Smooth muscle cell (in vitro differentiated cells): ENCODE measurements at regions not wholly inside any gene's neighbourhood (a gene's known extent, or its start where the extent isn't known, plus 50 kb on each side); places are given as distances from the start of the nearest gene placed in this dataset.

ENCODE experiments used
- DNase-seq: peaks from one replicate; lab custom pipeline; 2025; ENCODE audit not compliant: unreplicated experiment; lab: John Stamatoyannopoulos, UW
- H2AFZ ChIP-seq: fragments of 200-600 bp; sonication (generic); 2 replicates; pipeline ENCODE4 v1.6.0; 2016; ENCODE audit warnings: antibody characterized with exemption, low read depth, mild to moderate bottlenecking
- H3F3A ChIP-seq: fragments of 200-600 bp; sonication (generic); 2 replicates; pipeline ENCODE4 v1.6.0; 2017; ENCODE audit warnings: antibody characterized with exemption, low read depth
- H3K27ac ChIP-seq: fragments of 200-600 bp; sonication (generic); 2 replicates; pipeline ENCODE4 v1.5.1; 2016; ENCODE audit warnings: low read depth, mild to moderate bottlenecking
- H3K27me3 ChIP-seq: fragments of 200-600 bp; sonication (generic); 2 replicates; pipeline ENCODE4 v1.6.1; 2016; ENCODE audit warnings: low read depth, mild to moderate bottlenecking
- H3K36me3 ChIP-seq: fragments of 200-600 bp; sonication (generic); 2 replicates; pipeline ENCODE4 v1.5.1; 2016; ENCODE audit warnings: low read depth
- H3K4me1 ChIP-seq: fragments of 200-600 bp; sonication (generic); 2 replicates; pipeline ENCODE4 v1.5.1; 2016; ENCODE audit warnings: low read depth
- H3K4me2 ChIP-seq: fragments of 200-600 bp; sonication (generic); 2 replicates; pipeline ENCODE4 v1.6.0; 2016; ENCODE audit warnings: mild to moderate bottlenecking
- H3K4me3 ChIP-seq: fragments of 200-600 bp; sonication (generic); 2 replicates; pipeline ENCODE4 v1.5.1; 2016; ENCODE audit warnings: mild to moderate bottlenecking
- H3K79me2 ChIP-seq: fragments of 200-600 bp; sonication (generic); 2 replicates; pipeline ENCODE4 v1.6.0; 2016; ENCODE audit warnings: low read depth, mild to moderate bottlenecking
- H3K9ac ChIP-seq: fragments of 200-600 bp; sonication (generic); 2 replicates; pipeline ENCODE4 v1.6.0; 2016; ENCODE audit warnings: low read depth
- H3K9me3 ChIP-seq: fragments of 200-600 bp; sonication (generic); replicated peaks from 2 replicates; pipeline ENCODE4 v1.5.1; 2016; ENCODE audit warnings: low read depth
- H4K20me1 ChIP-seq: fragments of 200-600 bp; sonication (generic); 2 replicates; pipeline ENCODE4 v1.6.0; 2016; ENCODE audit warnings: low read depth
- WGBS: methylation state at CpG from one replicate; pipeline ENCODE4 v1.1.7; 2016; ENCODE audit warnings: low lambda C conversion rate; 5-methylcytosine and 5-hydroxymethylcytosine counted together
- TF ChIP-seq, protein P1 (sequence below): fragments of 200-600 bp; sonication (generic); IDR thresholded peaks from 2 replicates; pipeline ENCODE4 v1.5.1; 2017; ENCODE audit warnings: borderline replicate concordance, mild to moderate bottlenecking, antibody characterized with exemption; ENCODE audit not compliant: insufficient read depth, poor library complexity, severe bottlenecking

DNA sequence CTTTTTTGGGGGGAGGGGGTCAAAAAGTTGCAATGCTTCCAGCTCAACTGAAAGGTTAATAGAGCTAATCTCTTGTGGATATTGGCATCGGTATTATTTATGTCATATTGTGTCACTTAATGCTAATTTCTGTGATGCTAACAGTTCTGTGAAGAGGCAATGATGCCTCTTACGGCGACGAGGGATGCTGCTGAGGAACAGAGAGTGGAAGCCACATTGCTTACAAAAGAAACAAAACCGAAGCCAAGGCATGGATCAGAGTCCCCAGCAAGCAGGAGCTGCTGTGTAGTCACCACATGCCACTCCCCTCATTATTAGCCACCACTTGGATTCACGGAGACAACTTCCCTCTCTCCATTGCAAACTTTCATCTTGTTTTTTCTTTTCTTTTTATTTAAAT lies 536.5 kb upstream of the MGMT start:
- WGBS: 92% methylated on average over 6 of the region's 6 CpGs
- TF ChIP-seq, protein P1, sequence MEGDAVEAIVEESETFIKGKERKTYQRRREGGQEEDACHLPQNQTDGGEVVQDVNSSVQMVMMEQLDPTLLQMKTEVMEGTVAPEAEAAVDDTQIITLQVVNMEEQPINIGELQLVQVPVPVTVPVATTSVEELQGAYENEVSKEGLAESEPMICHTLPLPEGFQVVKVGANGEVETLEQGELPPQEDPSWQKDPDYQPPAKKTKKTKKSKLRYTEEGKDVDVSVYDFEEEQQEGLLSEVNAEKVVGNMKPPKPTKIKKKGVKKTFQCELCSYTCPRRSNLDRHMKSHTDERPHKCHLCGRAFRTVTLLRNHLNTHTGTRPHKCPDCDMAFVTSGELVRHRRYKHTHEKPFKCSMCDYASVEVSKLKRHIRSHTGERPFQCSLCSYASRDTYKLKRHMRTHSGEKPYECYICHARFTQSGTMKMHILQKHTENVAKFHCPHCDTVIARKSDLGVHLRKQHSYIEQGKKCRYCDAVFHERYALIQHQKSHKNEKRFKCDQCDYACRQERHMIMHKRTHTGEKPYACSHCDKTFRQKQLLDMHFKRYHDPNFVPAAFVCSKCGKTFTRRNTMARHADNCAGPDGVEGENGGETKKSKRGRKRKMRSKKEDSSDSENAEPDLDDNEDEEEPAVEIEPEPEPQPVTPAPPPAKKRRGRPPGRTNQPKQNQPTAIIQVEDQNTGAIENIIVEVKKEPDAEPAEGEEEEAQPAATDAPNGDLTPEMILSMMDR: no peak
- DNase-seq: no peak
- Histone ChIP-seq H3K27me3 (no peaks in the 10 kb centered on the region), H3K27ac (no peak overlapping the region), H3F3A (no peaks in the 10 kb centered on the region), H3K4me3 (no peak overlapping the region), H3K4me1 (no peaks in the 10 kb centered on the region), H3K79me2 (no peaks in the 10 kb centered on the region), H3K4me2 (no peak overlapping the region), H3K9me3 (no peaks in the 10 kb centered on the region), H3K9ac (no peak overlapping the region), H2AFZ (no peak overlapping the region), H3K36me3 (no peaks in the 10 kb centered on the region), H4K20me1 (no peaks in the 10 kb centered on the region)

DNA sequence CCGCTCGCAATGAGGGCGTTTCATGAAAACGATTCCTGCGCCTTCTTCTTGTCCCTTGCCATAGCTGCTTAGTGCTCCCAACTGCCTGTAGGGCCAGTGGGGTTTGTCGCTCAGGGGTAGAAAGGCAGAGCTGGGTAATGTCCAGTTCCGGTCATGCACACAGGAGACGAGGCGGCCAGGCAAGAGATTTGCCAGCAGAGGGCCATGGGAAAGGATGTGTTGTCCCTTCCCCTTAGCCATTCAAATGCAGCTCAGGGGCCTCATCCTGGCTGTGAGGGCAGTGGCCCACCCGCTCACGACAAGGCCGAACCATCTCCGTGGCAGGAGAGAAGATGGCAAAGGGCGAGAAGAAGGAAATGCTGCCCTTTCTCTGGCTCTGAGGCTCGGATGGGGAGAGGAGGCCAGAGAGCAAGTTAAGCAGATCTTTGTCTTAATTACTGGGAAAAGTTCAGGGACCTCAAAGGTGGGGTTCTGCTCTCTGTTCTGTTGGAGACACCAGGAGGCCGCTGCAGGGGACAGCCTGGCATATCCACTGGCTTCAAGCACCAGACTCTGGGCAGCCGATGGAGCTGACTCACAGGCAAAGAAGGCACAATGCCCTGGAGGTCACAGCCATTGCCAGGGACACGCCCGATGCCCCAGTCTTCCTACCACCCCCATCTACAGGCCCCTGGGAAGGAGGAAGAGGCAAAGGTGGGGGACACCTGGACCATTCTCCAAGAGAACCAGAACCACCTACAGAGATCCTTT lies 534.8 kb upstream of the MGMT start:
- TF ChIP-seq, protein P1: no peak
- H3K79me2 ChIP-seq: no peaks in the 10 kb centered on the region
- H3K4me2 ChIP-seq: no peak overlapping the region
- no peak overlapping the region for H2AFZ ChIP-seq
- DNase-seq: no peak
- H3F3A ChIP-seq: no peaks in the 10 kb centered on the region
- H3K36me3 ChIP-seq: no peaks in the 10 kb centered on the region
- H4K20me1 ChIP-seq: no peaks in the 10 kb centered on the region
- WGBS: 95% methylated on average over 19 of the region's 19 CpGs
- no peak overlapping the region for H3K4me3 ChIP-seq
- H3K27me3 ChIP-seq: no peaks in the 10 kb centered on the region
- H3K4me1 ChIP-seq: no peaks in the 10 kb centered on the region
- H3K9ac ChIP-seq: no peak overlapping the region
- H3K27ac ChIP-seq: no peak overlapping the region
- H3K9me3 ChIP-seq: no peaks in the 10 kb centered on the region

DNA sequence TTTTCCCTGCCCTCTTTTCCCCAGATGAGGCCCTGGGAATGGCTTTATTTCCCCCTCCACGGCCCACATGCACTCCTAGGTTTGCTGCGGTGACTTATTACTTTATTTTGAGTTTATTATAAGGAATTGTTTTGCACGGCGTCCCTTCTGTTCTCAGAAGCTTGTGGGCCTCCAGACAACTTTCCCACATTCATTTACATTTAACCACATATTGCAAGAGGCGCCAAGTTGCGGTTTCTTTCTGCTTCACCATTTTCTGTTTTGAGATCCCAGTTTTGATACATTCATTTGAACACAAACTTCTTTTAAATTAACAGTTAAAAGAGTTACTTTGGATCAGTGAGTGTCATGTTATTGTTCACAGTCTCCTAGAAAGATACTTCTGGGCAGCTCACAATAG lies 532.5 kb upstream of the MGMT start:
- H3K9ac ChIP-seq: no peak overlapping the region
- DNase-seq: no peak
- H3K4me1 ChIP-seq: no peaks in the 10 kb centered on the region
- H3K36me3 ChIP-seq: no peaks in the 10 kb centered on the region
- TF ChIP-seq, protein P1: no peak
- no peak overlapping the region for H3K4me2 ChIP-seq
- H2AFZ ChIP-seq: no peak overlapping the region
- no peaks in the 10 kb centered on the region for H4K20me1 ChIP-seq
- H3K79me2 ChIP-seq: no peaks in the 10 kb centered on the region
- no peak overlapping the region for H3K27ac ChIP-seq
- H3K4me3 ChIP-seq: no peak overlapping the region
- H3F3A ChIP-seq: no peaks in the 10 kb centered on the region
- 95% methylated on average over 6 of the region's 6 CpGs for WGBS
- no peaks in the 10 kb centered on the region for H3K27me3 ChIP-seq
- no peaks in the 10 kb centered on the region for H3K9me3 ChIP-seq

DNA sequence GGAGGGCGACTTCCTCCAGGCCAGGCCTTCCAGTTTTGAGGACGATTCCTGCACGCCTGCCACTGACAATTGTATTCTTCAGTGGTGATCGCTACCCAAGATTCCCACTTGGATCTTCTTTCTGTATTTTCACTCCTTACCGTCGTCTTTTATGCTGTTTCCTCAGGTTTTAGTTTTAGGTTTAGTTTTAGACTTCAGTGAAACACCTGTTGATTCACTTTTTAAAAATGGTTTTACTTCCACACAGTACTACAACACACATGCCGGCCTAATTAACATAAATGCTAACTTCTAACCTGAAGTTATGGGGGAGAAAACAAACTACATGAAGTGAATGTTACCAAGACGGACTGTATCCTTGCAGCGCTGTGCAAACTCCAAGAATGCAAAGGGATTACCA lies 530.6 kb upstream of the MGMT start:
- Histone ChIP-seq H2AFZ (no peak overlapping the region), H3K27ac (no peak overlapping the region), H3F3A (no peaks in the 10 kb centered on the region), H3K4me1 (no peaks in the 10 kb centered on the region), H3K9me3 (no peaks in the 10 kb centered on the region), H3K9ac (no peak overlapping the region), H3K4me3 (no peak overlapping the region), H3K4me2 (no peak overlapping the region), H3K79me2 (no peaks in the 10 kb centered on the region), H3K27me3 (no peaks in the 10 kb centered on the region), H4K20me1 (no peaks in the 10 kb centered on the region), H3K36me3 (no peaks in the 10 kb centered on the region)
- TF ChIP-seq, protein P1: no peak
- DNase-seq: no peak
- WGBS: 90% methylated on average over 9 of the region's 9 CpGs
